Stimulated activated CD4-positive, alpha-beta T cell treated with anti-CD3 and anti-CD28 coated beads, Interleukin-12 subunit alpha, Interleukin-12 subunit beta, amount 100 ng/mL, for 24 hours (primary cell): ENCODE measurements at regions not wholly inside any gene's neighbourhood (a gene's known extent, or its start where the extent isn't known, plus 50 kb on each side); places are given as distances from the start of the nearest gene placed in this dataset.
A peak's percentile ranks its signal among the peaks of the same experiment; 100 is the strongest.

Experiments used
- DNase-seq, 2 experiments: peaks; one replicate each; pipeline ENCODE4 v3.0.0-alpha.2; 2020; ENCODE audit warnings: low read depth in 2 of 2

DNA sequence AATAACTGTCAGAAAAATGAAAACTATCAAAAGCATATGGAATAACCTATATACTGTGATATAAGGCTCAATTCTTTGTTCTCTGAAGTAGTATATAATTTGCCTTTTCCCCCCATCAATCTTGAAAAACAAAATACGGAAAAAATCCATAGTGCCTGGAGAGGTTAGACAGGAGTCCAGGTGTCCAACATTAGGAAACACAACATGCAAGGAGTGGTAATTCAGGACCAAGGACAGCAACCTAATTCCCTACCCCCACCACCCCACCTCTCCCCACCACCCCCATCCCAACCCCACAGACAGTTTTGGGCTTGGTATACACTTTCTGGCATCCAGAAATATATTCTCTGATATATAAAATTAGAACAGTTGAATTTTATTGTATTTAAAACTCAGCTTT lies 55.1 kb upstream of the SLC25A26 start:
- no peak for DNase-seq

DNA sequence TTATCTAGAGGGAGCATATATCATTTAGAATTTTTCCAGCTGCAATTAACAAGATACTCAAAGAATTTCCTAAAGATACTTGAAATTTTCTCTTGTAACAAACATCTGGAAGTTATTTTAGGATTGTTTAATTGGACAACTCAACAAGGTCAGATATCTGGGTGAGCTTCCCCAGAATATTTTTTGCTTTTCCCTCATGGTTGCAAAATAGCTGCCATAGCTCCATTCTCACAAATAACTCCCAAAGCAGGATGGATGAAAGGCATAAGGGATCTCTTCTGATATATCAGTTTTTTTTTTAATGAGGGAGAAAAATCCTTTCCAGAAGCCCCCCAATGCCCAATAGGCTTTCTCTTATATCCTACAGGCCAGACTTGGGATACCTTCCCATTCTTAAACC lies 56.6 kb upstream of the SLC25A26 start:
- DNase-seq = no peak

DNA sequence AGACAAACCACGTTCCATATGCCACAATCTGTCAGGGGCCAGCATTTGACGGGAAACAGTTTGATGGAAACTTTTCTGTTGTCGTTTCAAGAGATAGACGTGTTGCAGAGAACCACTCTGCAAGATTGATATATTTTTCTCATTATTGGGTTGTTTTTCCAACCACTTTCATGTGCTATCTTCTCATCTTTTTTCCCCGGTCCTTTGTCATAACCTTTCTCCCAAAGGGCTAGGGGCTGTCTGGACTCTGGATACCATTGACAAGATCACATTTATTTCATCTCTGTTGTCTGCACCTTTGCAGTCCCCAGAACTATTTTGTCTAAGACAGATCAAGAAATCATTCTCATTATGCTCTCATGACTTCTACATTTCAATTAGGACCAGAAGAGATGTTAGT lies 57.6 kb upstream of the SLC25A26 start:
- DNase-seq = no peak

DNA sequence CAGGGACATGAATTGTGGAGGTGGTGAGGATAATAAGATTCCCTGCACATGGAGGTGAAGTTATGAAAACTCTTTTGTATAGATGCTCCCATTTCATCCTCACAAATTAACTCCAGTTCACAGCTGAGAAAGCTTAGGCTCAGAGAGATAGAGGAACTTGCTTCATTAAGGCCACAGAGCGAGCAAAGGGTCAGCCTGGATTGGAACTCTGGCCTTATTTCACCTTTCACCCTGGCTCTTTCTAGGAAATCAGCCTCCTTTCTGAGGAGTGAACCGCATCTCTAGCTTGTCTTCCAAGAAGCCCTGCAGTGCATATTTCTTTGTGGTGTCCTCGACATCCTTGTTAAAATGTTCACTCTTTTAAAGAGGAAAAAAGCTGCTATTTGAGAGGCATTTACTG lies 58.0 kb upstream of the SLC25A26 start:
- no peak for DNase-seq

DNA sequence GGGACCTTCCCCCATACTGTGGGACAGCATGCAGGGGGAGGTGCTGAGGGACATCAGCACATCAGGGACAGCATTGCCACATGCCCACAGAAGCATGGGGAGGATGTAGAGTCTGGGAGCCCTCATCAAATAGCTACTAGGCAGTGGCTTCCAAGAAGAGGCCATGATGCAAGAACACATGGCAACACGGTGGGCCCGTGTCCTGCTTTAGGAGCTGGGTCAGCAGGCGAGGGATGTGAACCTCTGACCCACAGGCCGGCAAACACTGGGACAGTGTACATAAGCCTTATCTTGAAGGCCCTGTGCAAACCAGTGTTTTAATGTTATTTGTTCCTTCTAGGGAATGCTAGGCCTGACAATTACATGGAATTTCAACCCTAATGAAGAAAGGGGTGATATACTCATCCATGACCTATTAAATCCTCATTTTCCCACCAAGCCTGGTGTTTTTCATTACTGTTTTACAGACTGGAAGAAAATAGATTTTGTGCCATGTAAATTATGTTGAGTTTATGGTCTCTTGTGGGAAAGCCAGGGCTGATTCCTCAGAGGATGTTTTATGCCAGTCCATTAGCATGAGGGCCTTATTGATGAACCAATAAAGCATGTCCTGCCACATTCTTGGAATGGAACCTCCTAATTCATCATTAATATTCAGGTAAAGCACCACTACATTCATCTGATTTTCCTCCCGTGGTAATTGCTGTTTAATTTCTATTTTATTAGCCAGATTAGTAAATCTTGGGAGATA lies 61.7 kb upstream of the SLC25A26 start:
- DNase-seq = no peak

DNA sequence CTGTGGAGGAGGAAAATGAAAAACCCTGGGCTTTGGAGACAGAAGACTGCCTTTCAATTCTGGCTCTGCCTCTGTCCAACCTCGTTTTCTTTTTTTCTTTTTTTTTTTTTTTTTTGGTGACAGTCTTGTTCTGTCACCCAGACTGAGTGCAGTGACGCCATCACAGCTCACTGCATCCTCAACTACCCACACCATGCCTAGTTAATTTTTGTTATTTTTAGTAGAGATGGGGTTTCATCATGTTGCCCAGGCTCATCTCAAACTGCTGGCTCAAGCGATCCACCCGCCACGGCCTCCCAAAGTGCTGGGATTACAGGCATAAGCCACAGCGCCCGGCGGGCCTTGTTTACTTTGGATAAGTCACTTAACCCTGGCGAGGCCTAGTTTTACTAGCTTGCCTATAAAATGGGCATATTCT lies 66.3 kb upstream of the SLC25A26 start:
- DNase-seq = no peak

DNA sequence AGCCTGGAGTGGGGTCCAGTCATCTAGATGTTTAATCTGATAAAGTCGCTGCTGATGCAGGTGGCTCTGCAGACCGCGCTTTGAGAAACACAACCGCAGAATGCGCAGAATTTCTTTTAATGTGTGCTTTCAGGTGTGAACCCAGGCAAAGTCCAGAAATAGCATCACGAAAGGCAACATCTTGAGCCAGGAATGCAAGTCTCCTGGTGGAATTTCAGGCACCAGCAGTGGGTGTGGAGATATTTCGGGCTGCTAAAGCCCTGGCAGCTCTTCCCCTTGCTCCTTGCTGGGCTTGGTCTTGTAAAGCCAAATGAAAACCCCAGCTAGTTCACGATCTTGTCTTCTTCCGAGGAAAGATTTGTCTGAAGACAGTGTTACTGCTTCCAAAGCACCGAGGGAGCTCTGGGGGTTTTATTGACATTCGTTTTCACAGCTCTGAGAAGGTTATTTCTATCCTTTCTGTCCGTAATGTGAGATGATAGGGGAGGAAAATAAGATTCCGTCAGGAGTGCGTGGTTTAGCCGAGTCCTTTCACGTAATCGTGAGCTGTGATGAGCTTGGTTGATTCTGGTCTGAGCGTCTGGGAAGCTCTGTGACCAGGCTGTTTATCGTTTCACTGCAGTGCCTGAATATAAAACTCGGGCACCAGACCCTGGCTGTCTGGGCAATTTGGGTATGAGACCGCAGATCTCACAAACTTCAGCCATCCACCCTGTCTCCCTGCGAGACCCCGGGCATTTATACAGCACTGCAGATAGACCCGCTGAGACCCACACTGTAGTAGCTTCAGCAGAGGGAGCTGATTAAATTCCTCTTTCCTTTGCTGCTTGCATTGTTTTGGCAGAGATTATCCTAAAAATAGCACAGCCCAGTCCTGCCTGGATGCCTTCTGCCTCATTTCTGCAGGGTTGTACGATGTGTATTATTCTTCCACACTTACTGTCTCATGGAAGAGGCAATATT lies 67.0 kb upstream of the SLC25A26 start:
- no peak for DNase-seq

DNA sequence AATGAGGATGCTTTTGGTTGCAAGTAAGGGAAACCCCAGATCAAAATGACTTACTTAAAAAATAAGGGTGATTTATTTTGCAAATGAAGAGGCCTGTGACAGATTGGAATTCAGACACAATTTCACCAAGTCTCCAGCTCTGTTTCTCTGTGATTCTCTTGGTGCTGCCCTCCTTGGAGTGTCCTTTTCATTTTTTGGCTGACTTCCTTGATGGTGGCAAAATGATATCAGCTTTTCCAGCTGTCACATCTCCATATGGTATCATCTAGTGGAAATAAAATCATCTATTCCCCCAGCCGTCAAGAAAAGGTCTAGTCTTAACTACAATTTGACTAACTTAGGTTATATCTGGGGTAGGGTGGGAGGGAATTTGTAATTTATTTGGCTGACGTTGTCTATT lies 68.5 kb upstream of the SLC25A26 start:
- no peak for DNase-seq

DNA sequence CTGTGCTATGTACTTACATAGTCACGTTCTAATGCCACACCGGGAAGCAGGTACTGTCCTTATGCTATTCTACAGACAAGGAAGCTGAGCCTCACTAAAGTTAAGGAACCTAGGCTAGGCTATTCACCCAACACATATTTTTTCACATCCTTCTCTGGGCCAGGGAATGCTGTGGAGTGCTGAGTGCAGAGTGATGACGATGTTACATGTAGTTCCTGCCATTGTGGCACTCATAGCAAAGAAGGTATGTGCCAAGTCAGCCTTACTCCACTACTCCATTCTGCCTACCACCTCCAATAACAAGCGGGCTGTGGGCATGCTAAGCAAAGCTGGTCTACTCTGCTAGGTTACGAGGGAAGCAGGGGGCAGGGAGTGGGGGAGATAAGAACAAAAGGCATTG lies 69.8 kb upstream of the SLC25A26 start:
- no peak for DNase-seq

DNA sequence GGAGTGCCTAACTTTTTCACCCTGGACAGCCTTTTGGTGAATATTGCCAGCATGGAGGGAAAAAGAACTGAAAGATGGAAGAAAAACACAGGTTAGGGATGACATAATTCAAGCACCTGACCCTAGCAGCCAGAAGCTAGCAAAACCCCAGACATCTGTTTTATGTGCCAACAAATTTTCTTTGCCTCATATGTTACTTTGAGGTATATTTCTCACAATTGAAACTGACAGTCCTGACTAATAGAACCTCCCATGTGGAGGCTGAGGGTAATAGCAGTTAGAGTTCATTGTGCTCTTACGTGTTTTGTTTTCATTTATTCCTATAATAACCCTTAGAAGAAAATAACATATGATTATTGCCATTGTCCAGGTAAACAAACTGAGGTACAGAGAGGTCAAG lies 71.5 kb upstream of the SLC25A26 start:
- DNase-seq = no peak

DNA sequence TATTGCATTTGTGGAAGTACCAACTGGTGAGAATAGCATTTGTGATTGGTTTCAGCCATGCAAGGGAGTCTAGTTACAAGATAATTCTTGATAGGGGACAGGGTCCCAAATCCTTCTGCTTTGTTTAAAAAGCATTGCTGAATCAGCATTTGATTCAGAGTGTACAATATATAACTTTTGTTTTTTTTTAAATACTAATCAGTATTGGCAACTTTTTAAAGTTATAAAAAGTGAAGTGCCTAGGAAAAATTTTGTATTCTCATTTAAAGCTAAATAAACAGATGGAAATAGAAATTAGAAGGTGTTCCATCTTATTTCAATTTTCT lies 75.4 kb upstream of the SLC25A26 start:
- DNase-seq = no peak

DNA sequence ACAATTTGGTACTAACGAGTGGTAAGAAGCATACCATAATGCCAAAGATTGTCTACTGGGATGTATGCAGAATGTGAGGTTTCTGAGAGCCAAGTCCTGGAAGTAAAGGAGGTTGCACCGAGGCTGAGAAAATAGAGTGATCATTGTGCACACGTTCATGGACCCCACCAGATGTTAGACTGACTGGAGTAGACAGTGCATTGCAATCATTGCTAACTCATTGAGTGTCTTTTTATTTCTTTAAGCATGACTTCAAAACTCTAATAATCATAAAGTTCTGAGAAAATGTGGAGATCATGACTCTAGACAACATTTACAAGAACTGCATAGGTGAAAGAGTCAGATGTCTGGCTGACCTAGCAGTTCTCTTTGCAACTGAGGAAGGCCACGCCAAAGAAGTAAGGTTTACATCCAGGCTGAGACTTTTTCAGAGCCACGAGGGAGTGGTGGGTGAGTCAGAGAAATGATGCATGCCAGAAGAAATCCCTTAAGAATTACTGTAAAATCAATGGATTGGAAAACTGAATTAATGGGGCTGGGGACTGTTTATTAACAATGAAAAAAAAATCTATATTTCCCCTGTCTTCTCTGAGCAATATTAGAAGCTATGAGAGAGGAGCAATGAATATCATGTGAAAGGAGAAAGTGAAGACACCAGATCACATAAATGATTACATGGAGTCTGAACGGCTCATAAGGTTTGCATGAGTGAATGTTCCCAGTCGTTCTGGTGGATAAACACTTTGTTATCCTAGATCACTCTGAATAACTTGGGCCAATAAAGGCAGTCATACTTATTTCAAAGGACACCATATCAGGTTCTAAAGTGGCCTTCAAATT lies 76.0 kb upstream of the SLC25A26 start:
- DNase-seq = no peak

DNA sequence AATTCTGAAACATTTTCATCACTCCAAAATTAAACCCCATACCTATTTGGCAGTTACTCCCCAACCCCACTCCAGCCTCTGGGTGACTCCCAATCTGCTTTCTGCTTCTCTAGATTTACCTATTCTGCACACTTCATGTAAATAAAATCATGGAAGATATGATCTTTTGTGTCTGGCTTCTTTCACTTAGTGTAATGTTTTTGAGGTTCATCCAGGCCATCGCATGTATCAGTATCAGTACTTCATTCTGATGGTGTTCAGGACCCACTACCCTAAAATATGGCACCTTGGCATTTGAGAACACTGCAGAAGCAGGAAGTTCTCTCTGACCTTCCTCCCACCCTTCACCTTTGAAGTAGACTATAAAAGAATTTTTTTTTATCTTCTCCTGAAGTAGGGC lies 78.7 kb upstream of the SLC25A26 start:
- no peak for DNase-seq

DNA sequence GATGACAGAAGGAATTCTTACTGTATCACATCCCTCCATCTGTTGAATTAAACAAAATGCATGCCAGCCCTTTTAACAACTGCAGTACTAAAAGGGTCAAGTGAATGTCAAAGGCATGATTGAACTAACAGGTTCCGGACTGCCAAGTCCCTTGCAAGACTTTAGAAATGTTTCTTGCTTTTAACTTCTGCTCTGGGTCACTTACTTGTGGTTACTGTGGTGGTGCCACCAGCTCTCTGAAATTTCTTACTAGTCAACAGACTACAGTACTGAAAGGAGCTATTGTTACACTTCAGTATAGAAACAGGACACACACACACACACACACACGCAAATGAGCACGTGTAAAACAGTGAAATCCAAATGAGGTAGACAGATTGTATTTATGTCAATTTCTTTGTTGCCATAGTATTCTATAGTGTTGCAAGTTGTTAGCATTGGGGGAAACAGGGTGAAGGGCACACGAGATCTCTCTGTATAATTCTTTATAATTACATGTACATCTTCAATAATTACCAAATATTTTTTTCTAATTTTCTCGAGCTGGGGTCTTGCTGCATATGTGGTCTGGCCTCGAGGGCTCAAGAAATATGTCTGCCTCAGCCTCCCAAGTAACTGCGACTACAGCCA lies 79.9 kb upstream of the SLC25A26 start:
- no peak for DNase-seq

DNA sequence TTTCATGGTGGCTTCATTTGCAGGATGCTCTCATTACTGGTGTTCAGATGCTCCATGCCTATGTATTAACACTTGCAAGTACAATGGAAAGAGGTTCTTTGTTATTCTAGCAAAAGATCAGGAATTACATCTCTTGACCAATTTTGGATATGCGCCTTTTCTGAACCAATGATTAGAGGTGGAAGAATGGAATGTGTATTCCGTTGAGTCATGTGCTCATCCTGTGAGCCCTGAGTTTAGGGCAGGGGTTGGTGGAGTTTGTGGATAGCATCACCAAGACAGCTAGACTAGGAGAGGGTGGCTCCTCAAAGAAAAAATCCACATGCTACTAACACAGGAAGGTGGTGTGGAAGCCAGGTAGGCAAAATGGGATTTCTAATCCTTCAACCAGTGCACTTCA lies 80.7 kb upstream of the SLC25A26 start:
- DNase-seq = no peak

DNA sequence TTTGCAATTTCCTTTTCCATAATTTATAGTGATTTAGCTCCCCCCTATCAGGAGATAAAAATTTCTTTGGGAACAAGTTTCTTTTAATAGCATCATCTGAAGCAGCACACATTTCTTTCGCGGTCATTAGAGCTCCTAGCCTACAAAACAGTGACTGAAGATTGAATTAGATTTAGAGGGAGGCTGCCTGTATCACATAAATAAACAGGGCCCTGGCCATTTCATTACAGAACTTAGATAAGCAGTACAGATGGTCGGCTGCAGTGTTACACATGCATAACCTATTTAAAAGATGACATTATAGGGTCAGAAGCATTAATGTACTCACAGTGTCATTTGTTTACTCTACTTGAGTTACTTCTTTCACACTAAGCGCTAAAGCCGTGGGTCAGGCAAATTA lies 81.4 kb upstream of the SLC25A26 start:
- no peak for DNase-seq

DNA sequence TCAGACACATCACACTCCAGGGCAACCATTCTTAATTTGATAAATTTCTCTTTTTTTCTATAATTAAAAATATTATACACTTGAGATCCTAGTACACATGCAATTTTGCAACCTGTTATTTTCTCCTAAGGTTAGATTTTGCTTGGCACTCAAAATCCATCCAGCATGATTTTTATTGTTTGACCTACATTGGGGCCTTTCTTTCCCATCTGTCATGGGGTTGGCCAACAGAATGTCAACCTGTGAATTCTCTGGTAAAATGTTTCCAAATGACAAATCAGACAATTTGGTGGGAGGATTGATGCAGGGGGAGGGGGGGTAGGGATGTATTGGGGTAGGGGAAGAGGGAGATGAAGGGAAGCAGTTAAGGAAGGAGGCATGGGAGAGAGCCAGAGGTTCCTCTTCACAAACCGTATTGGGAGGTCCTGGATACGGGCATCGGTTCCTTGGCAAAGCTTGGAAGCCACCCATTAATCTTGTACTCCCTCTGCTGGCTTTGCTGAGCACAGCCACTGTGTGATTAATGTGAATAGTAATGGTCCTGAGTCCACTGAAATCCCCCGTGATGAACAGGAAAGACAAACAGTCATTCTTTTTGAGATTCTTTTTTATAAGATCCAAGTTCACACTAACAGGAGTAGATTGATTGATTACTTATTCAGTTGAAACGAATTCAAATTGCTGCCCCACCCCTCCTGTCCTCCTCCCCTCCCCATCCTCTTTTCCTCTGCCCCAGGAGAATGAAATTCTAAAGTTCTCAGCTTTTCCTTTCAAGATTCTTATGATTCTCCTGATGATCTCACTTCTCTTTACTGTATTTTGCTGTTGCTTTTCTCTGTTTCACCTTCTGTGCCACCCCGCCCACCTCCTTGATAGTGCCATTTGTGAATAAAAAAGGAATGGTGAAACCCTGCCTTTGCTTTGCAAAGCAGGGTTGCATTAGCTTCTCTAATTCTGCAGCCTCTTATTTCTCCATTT lies 82.2 kb upstream of the SLC25A26 start:
- DNase-seq = peak in 1 of 2 experiments; percentile 4

DNA sequence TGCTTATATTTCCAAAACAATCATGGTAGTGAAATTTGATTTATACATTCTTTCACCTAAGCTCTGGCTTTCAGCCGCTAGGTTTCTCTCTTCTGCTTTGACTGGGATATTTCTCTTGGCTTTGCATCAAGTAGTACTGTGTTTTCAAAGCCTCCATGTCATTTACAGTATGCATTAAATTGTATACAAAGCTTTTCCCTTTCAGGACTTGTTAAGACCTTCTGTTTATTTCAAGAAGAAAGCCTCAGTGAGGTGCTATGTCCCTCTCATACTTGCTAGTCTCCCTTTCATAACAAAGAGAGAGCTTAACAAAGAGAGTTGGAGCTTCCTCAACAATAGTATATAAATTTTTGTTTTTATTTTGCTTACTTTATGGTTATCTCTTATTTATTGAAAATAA lies 84.2 kb upstream of the SLC25A26 start:
- no peak for DNase-seq

DNA sequence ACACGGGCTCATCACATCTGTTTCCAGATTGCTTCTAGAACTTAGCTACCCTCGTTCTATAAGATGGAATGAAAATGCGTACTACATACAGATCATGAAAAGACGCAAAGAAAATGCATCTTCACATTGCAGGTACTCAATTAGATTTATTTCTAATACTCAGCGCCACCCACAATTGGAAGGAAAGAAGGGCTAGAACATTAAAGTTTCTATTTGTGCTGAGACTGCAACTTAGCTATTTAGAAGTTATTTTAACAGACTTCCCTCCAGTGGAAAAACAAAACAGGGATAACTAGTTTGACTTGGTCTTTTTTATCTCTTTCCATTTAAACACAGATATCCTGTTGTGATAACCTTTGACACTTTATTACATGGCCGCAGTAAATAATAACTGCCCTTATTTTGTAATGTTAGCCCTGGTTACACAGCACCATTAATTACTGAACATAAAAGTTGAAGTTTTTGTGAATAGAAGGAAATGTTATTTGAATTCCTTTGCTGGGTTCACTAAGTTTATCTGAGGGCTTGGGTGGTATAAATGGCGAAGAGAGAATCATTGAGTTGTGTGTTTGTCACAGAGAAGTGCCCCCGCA lies 86.9 kb upstream of the SLC25A26 start:
- no peak for DNase-seq

DNA sequence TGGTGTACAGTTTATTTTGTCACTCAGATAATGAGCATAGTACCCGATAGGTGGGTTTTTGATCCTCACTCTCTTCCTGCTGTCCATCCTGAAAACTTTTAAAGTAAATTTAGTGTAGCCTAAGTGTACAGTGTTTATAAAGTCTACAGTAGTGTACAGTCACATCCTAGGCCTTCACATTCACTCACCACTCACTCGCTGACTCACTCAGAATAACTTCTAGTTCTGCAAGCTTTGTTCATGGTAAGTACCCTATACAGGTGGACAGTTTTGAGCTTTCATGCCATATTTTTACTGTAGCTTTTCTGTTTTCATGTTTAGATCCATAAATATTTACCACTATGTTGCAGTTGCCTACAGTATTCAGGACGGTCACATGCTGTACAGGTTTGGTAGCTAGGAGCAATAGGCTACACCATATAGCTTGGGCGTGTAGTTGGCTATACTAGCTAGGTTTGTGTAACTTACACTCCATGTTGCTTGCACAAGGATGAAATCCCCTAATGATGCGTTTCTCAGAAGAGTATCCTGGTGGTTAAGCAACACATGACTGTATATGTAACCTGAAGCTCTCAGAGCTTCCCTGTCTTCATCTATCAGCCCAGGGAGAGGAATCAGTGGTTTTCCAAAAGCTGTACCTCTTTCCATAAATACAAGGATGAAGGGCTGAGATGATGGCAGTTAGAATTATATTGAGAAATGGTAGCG lies 87.6 kb upstream of the SLC25A26 start:
- DNase-seq = no peak
